A549 (cell line): ENCODE measurements at regions not wholly inside any gene's neighbourhood (a gene's known extent, or its start where the extent isn't known, plus 50 kb on each side); places are given as distances from the start of the nearest gene placed in this dataset.

Experiments
- ATAC-seq, 2 experiments: fragments of 200-7000 bp in 1 of 2; fragments of >200 bp in 1 of 2; cut with Nextera tagmentation in 1 of 2; cut with Tn5 transposase in 1 of 2; 3 replicates each; pipeline versions ENCODE4 v1.8.0 to v1.9.1; 2018 to 2020; ENCODE audit warnings: mild to moderate bottlenecking in 1 of 2, moderate library complexity in 1 of 2
- CTCF ChIA-PET: fragments of 300-600 bp; sonication (Branson Sonifier 250); formaldehyde crosslinking; extraction: SDS; loops from one replicate; lab custom pipeline; 2021; ENCODE audit warnings: antibody characterized with exemption, inconsistent platforms; lab: Yijun Ruan, JAX
- POLR2A ChIA-PET: fragments of 350-600 bp; formaldehyde crosslinking; extraction: SDS; loops from one replicate; lab custom pipeline; 2021; ENCODE audit warnings: antibody characterized with exemption, inconsistent platforms; lab: Yijun Ruan, JAX
- DNase-seq, 2 experiments: peaks; one replicate each; pipeline versions ENCODE4 v3.0.0 to v3.0.0-alpha.2; 2011 to 2016; ENCODE audit warnings: low read depth in 1 of 2, low spot score in 1 of 2
- FAIRE-seq: peaks from 2 replicates; lab custom pipeline; 2011; peaks lifted over from hg19 to GRCh38; lab: Jason Lieb, UNC
- H3K27ac ChIP-seq, 2 experiments: fragments of >200 bp; sonication (Bioruptor Twin); formaldehyde crosslinking; 3 replicates each; pipeline ENCODE4 v1.5.1; 2016 to 2017
- H3K4me1 ChIP-seq: fragments of >200 bp; sonication (Bioruptor Twin); formaldehyde crosslinking; 3 replicates; pipeline ENCODE4 v1.6.1; 2016
- H3K4me2 ChIP-seq: fragments of >200 bp; sonication (Bioruptor Twin); formaldehyde crosslinking; 3 replicates; pipeline ENCODE4 v1.6.1; 2016
- H3K4me3 ChIP-seq: fragments of >200 bp; sonication (Bioruptor Twin); formaldehyde crosslinking; 3 replicates; pipeline ENCODE4 v1.5.1; 2016
- H3K9me3 ChIP-seq: fragments of >200 bp; sonication (Bioruptor Twin); formaldehyde crosslinking; 3 replicates; pipeline ENCODE4 v1.6.1; 2016
- BHLHE40 ChIP-seq: IDR thresholded peaks from 2 replicates; pipeline ENCODE4 v1.6.1; 2012; ENCODE audit warnings: low read depth, low read length, inconsistent platforms
- CEBPB ChIP-seq, 2 experiments: fragments of >200 bp in 1 of 2; sonication (Bioruptor Twin) in 1 of 2; formaldehyde crosslinking in 1 of 2; IDR thresholded peaks; 2 replicates each; pipeline ENCODE4 v1.6.1; 2012 to 2016
- EHMT2 ChIP-seq: fragments of 200-600 bp; sonication (generic); IDR thresholded peaks from 2 replicates; pipeline ENCODE4 v1.6.1; 2016; ENCODE audit warnings: antibody characterized with exemption, low read depth, mild to moderate bottlenecking, moderate library complexity
- EP300 ChIP-seq, 2 experiments: fragments of >200 bp; sonication (Bioruptor Twin); formaldehyde crosslinking; IDR thresholded peaks; 2 replicates in 1 of 2; 3 replicates in 1 of 2; pipeline ENCODE4 v1.6.1; 2016 to 2017
- GATA3 ChIP-seq: IDR thresholded peaks from 2 replicates; pipeline ENCODE4 v1.6.1; 2012; ENCODE audit warnings: borderline replicate concordance
- HDAC2 ChIP-seq: fragments of 200-600 bp; sonication (generic); IDR thresholded peaks from 2 replicates; pipeline ENCODE4 v1.6.1; 2016
- HOXA7 ChIP-seq: fragments of 250-450 bp; sonication (Bioruptor Pico); IDR thresholded peaks from 2 replicates; pipeline ENCODE4 v1.5.0; 2020; ENCODE audit warnings: mild to moderate bottlenecking, moderate library complexity
- HOXB13 ChIP-seq: fragments of 250-450 bp; sonication (Bioruptor Pico); IDR thresholded peaks from 2 replicates; pipeline ENCODE4 v1.5.0; 2020; ENCODE audit warnings: low read depth, mild to moderate bottlenecking, moderate library complexity
- HOXB5 ChIP-seq: fragments of 250-450 bp; sonication (Bioruptor Pico); IDR thresholded peaks from 2 replicates; pipeline ENCODE4 v1.5.0; 2020; ENCODE audit warnings: mild to moderate bottlenecking, moderate library complexity
- JUNB ChIP-seq: fragments of >200 bp; sonication (Bioruptor Twin); formaldehyde crosslinking; IDR thresholded peaks from 2 replicates; pipeline ENCODE4 v1.6.1; 2016
- KDM1A ChIP-seq: fragments of 200-600 bp; sonication (generic); IDR thresholded peaks from 2 replicates; pipeline ENCODE4 v1.6.1; 2016; ENCODE audit warnings: low read depth, mild to moderate bottlenecking
- NR3C1 ChIP-seq: fragments of >200 bp; sonication (Bioruptor Twin); formaldehyde crosslinking; IDR thresholded peaks from 3 replicates; pipeline ENCODE4 v1.6.1; 2017
- PHF8 ChIP-seq: fragments of 200-600 bp; sonication (generic); IDR thresholded peaks from 2 replicates; pipeline ENCODE4 v1.6.1; 2016; ENCODE audit warnings: low read depth, mild to moderate bottlenecking, antibody characterized with exemption, moderate library complexity, borderline replicate concordance
- RFX5 ChIP-seq: fragments of 450-650 bp; IDR thresholded peaks from 2 replicates; pipeline ENCODE4 v1.7.1; 2014; ENCODE audit warnings: antibody characterized with exemption, mild to moderate bottlenecking, moderate library complexity
- RNF2 ChIP-seq: fragments of 200-600 bp; sonication (generic); IDR thresholded peaks from 2 replicates; pipeline ENCODE4 v1.6.1; 2016; ENCODE audit warnings: low read depth, mild to moderate bottlenecking, antibody characterized with exemption, moderate library complexity, borderline replicate concordance
- SREBF2 ChIP-seq: fragments of 450-650 bp; IDR thresholded peaks from 2 replicates; pipeline ENCODE4 v1.6.1; 2014; ENCODE audit warnings: mild to moderate bottlenecking, moderate library complexity
- TP53 ChIP-seq: fragments of 250-450 bp; sonication (Bioruptor Pico); IDR thresholded peaks from 2 replicates; pipeline ENCODE4 v1.5.0; 2021; ENCODE audit warnings: mild to moderate bottlenecking, moderate library complexity
- WGBS: methylation state at CpG from one replicate; pipeline ENCODE4 v1.1.6; 2017; ENCODE audit errors: missing lambda C conversion rate; 5-methylcytosine and 5-hydroxymethylcytosine counted together
- TF ChIP-seq, protein P1 (sequence below): fragments of >200 bp; sonication (Bioruptor Twin); formaldehyde crosslinking; IDR thresholded peaks from 3 replicates; pipeline ENCODE4 v1.5.1; 2016
- TF ChIP-seq, protein P2 (sequence below): fragments of 200-600 bp; sonication (generic); IDR thresholded peaks from 2 replicates; pipeline ENCODE4 v1.6.1; 2016; ENCODE audit warnings: antibody characterized with exemption, mild to moderate bottlenecking, moderate library complexity
- TF ChIP-seq, protein P3 (sequence below): IDR thresholded peaks from 2 replicates; pipeline ENCODE4 v1.6.1; 2012; ENCODE audit warnings: low read depth, borderline replicate concordance
- TF ChIP-seq, protein P4 (sequence below): fragments of 450-650 bp; IDR thresholded peaks from 2 replicates; pipeline ENCODE4 v1.6.1; 2014; ENCODE audit warnings: antibody characterized with exemption
- TF ChIP-seq, protein P5 (sequence below): IDR thresholded peaks from 2 replicates; pipeline ENCODE4 v1.6.1; 2012

DNA sequence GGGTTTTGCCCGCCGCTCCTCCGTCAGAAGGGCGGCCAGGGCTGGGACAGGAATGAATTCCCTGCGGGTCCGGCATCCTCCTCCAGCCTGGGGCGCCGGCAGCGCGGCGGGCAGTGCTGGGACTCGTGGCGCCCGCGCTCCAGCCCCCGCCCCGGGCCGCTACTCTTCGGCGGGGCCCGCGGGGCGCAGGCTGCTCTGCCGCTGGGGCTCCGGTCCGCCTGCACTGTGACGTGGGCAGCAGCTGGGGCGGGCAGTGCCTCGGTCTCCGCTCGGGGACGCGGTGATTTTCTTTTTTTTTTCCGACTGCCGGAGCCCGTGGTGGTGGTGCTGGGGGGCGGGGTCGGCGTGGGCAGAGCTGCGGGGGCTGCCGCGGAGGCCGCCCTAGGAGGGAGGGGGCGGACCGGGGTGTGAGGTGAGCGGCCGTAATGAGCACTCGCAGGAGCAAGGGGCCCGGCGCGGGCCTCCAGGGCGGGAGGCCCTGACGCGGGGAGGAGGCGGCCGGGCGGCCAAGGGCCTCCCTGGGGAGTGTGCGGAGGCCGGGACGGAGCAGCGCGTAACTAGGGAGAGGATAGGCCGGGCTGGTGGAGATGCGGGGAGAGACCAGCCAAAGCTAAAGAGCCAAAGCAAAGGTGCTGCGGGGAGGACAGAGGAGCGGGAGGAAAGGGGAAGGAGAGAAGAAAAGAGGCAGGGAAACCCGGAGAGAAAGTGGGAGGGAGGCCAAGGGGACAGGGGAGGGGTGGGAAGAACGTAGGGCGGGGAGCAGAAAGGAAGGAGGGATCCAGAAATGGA is 73.3 kb upstream of the ZBED5 start (continued):
- TF ChIP-seq HOXB5 (no peak), HOXA7 (CRISPR knock-in tag) (no peak), TP53 (CRISPR knock-in tag) (no peak), HDAC2 (no peak), HOXB13 (CRISPR knock-in tag) (no peak), KDM1A (no peak), EP300 (IDR thresholded peaks at IDR 0.05) (no peak), GATA3 (no peak), CEBPB (IDR thresholded peaks at IDR 0.05) (no peak), EHMT2 (no peak), JUNB (no peak), NR3C1 (no peak), BHLHE40 (no peak), RFX5 (no peak)
- TF ChIP-seq, protein P1, sequence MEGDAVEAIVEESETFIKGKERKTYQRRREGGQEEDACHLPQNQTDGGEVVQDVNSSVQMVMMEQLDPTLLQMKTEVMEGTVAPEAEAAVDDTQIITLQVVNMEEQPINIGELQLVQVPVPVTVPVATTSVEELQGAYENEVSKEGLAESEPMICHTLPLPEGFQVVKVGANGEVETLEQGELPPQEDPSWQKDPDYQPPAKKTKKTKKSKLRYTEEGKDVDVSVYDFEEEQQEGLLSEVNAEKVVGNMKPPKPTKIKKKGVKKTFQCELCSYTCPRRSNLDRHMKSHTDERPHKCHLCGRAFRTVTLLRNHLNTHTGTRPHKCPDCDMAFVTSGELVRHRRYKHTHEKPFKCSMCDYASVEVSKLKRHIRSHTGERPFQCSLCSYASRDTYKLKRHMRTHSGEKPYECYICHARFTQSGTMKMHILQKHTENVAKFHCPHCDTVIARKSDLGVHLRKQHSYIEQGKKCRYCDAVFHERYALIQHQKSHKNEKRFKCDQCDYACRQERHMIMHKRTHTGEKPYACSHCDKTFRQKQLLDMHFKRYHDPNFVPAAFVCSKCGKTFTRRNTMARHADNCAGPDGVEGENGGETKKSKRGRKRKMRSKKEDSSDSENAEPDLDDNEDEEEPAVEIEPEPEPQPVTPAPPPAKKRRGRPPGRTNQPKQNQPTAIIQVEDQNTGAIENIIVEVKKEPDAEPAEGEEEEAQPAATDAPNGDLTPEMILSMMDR, result no peak
- TF ChIP-seq, protein P2, sequence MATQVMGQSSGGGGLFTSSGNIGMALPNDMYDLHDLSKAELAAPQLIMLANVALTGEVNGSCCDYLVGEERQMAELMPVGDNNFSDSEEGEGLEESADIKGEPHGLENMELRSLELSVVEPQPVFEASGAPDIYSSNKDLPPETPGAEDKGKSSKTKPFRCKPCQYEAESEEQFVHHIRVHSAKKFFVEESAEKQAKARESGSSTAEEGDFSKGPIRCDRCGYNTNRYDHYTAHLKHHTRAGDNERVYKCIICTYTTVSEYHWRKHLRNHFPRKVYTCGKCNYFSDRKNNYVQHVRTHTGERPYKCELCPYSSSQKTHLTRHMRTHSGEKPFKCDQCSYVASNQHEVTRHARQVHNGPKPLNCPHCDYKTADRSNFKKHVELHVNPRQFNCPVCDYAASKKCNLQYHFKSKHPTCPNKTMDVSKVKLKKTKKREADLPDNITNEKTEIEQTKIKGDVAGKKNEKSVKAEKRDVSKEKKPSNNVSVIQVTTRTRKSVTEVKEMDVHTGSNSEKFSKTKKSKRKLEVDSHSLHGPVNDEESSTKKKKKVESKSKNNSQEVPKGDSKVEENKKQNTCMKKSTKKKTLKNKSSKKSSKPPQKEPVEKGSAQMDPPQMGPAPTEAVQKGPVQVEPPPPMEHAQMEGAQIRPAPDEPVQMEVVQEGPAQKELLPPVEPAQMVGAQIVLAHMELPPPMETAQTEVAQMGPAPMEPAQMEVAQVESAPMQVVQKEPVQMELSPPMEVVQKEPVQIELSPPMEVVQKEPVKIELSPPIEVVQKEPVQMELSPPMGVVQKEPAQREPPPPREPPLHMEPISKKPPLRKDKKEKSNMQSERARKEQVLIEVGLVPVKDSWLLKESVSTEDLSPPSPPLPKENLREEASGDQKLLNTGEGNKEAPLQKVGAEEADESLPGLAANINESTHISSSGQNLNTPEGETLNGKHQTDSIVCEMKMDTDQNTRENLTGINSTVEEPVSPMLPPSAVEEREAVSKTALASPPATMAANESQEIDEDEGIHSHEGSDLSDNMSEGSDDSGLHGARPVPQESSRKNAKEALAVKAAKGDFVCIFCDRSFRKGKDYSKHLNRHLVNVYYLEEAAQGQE, result no peak

DNA sequence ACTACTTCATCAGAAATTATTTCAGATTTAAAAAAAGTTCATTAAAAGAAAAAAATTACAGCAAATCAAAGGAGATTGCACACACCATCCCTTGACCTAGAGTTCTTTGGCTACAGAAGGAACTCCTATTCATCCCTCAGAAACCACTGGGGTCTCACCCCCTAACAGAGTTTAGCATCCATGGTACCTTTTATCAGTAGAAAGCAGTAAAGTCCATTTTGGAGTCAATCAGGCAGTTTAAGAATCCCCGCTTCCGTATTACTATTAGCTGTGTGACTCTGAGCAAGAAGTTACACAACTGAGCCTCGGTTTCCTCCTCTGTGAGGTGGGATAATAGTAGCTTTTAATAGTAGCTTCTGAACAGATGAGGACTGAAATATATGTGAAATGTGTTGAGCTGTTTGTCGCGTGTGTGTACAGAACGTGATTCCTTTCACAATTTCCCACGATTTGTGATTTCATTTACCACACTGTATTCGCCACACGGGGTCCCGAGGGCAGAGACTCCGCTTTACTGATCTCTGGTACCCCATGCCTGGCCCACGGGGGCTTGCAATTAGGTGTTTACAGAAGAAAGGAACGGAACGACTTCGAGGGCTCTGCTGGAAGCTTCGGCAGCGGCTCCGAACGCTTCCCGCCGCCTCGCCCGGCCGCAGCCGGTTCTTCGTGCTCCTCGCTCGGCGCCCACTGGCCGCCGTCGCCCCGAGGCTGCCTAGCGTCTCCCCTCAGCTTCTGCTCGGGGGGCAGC is 72.5 kb upstream of the ZBED5 start:
- no peak for FAIRE-seq
- TF ChIP-seq, protein P1, result no peak
- TF ChIP-seq HOXB5 (no peak), PHF8 (no peak), SREBF2 (no peak), RNF2 (peak; percentile 68; the same call in 1 of the 2 replicates)
- TF ChIP-seq, protein P3, sequence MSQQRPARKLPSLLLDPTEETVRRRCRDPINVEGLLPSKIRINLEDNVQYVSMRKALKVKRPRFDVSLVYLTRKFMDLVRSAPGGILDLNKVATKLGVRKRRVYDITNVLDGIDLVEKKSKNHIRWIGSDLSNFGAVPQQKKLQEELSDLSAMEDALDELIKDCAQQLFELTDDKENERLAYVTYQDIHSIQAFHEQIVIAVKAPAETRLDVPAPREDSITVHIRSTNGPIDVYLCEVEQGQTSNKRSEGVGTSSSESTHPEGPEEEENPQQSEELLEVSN, result peak; percentile 94
- TF ChIP-seq, protein P4, sequence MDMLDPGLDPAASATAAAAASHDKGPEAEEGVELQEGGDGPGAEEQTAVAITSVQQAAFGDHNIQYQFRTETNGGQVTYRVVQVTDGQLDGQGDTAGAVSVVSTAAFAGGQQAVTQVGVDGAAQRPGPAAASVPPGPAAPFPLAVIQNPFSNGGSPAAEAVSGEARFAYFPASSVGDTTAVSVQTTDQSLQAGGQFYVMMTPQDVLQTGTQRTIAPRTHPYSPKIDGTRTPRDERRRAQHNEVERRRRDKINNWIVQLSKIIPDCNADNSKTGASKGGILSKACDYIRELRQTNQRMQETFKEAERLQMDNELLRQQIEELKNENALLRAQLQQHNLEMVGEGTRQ, result no peak
- TF ChIP-seq, protein P5, sequence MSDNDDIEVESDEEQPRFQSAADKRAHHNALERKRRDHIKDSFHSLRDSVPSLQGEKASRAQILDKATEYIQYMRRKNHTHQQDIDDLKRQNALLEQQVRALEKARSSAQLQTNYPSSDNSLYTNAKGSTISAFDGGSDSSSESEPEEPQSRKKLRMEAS, result peak; percentile 77
- TF ChIP-seq, all 56 proteins: peak for 3
- Histone ChIP-seq H3K4me1 (peaks cover 71% of the 10 kb centered on the region), H3K4me2 (peak overlapping the region; percentile 86), H3K4me3 (peak overlapping the region; percentile 78), H3K9me3 (no peaks in the 10 kb centered on the region), H3K27ac (peak overlapping the region; percentile 98)
- ATAC-seq (peak in 1 of 2 experiments; percentile 1; a peak in 2 of 6 replicates), DNase-seq (no peak)
- ChIA-PET CTCF (interaction anchor here (0.6 to 9.9 kb wide), 15 partner anchors 8 to 1121 kb away, joined by 3 to 116 read pairs (median 5); no protein-coding TSS in a partner anchor), POLR2A (interaction anchor here (0.7 to 2.3 kb wide), 12 partner anchors 10 to 1290 kb away, joined by 3 to 82 read pairs (median 5); partner anchors contain the start of genes EIF4G2, GALNT18 and ZBED5)
- 12% methylated on average over 21 of the region's 35 CpGs for WGBS
